ENCODE measurements at regions not wholly inside any gene's neighbourhood (a gene's known extent, or its start where the extent isn't known, plus 50 kb on each side); places are given as distances from the start of the nearest gene placed in this dataset.

GRCh38 chr13:65310663-65311328, 1919.3 kb downstream of the PCDH9 start:
- Histone ChIP-seq H4K5ac (ENCODE audit: low read depth, low read length) (no peak overlapping the region), H3K36me3 (ENCODE audit: control insufficient read depth, insufficient read depth, low read length) (no peaks in the 10 kb centered on the region), H3K4me1 (ENCODE audit: control insufficient read depth, insufficient read depth, low read length) (no peaks in the 10 kb centered on the region), H2AK9ac (replicated peaks; ENCODE audit: low read depth, low read length, poor library complexity) (no peak overlapping the region), H4K91ac (ENCODE audit: insufficient read depth, low read depth, low read length) (no peak overlapping the region), H3K79me1 (ENCODE audit: low read depth in 1 of 2, low read length in 2 of 2) (no peaks in the 10 kb centered on the region), H3K4ac (ENCODE audit: low read depth, low read length) (no peak overlapping the region), H2BK20ac (ENCODE audit: low read depth, low read length) (no peak overlapping the region), H2BK15ac (ENCODE audit: low read depth, low read length) (no peak overlapping the region), H3K4me3 (ENCODE audit: insufficient read depth, low read depth, low read length) (no peak overlapping the region), H3K9me3 (ENCODE audit: control insufficient read depth, insufficient read depth, low read length) (no peaks in the 10 kb centered on the region), H3K56ac (ENCODE audit: extremely low read depth, insufficient read depth, low read length) (no peak overlapping the region), H2BK120ac (ENCODE audit: low read depth, low read length) (no peak overlapping the region), H3K14ac (replicated peaks; ENCODE audit: low read depth, low read length) (no peak overlapping the region), H3K18ac (ENCODE audit: low read depth, low read length) (no peak overlapping the region), H4K20me1 (ENCODE audit: insufficient read depth, low read length) (no peaks in the 10 kb centered on the region), H2AK5ac (ENCODE audit: low read depth, low read length) (no peak overlapping the region), H3K9me1 (ENCODE audit: insufficient read depth, low read length) (no peaks in the 10 kb centered on the region), H3K27me3 (ENCODE audit: control insufficient read depth, insufficient read depth, low read length) (no peaks in the 10 kb centered on the region), H3K23ac (ENCODE audit: low read depth, low read length) (no peak overlapping the region), H3K9ac (ENCODE audit: low read depth, low read length) (no peak overlapping the region), H2AFZ (replicated peaks; ENCODE audit: low read length, poor library complexity) (no peak overlapping the region), H4K8ac (ENCODE audit: low read depth in 2 of 2, low read length in 2 of 2) (no peak overlapping the region), H2BK5ac (ENCODE audit: low read depth, low read length, poor library complexity, severe bottlenecking) (no peak overlapping the region), H3K4me2 (ENCODE audit: low read depth, low read length) (no peak overlapping the region), H3K27ac (ENCODE audit: insufficient read depth, low read length) (no peak overlapping the region)
- intact Hi-C loops (cut with micrococcal nuclease): no loop called here
- BruUV-seq (replicated peaks): no TSS peak
- TF ChIP-seq BHLHE40 (IDR thresholded peaks at IDR 0.05; ENCODE audit: low read depth, low read length) (no peak), MAFK (IDR thresholded peaks at IDR 0.05; ENCODE audit: low read depth, low read length) (no peak), ELK1 (IDR thresholded peaks at IDR 0.05; ENCODE audit: borderline replicate concordance, low read depth, low read length) (no peak), POLR2A (IDR thresholded peaks at IDR 0.05; ENCODE audit: low read depth, low read length) (no peak), MXI1 (IDR thresholded peaks at IDR 0.05; ENCODE audit: borderline replicate concordance, low read depth, low read length) (no peak), CEBPB (IDR thresholded peaks at IDR 0.05; ENCODE audit: low read depth, low read length) (no peak), RAD21 (IDR thresholded peaks at IDR 0.05; ENCODE audit: low read length) (no peak), MAZ (IDR thresholded peaks at IDR 0.05; ENCODE audit: borderline replicate concordance, low read depth, low read length) (no peak), CHD1 (IDR thresholded peaks at IDR 0.05; ENCODE audit: low read depth, low read length) (no peak), RCOR1 (IDR thresholded peaks at IDR 0.05; ENCODE audit: insufficient replicate concordance, low read length) (no peak), CTCF (conservative IDR thresholded peaks at IDR 0.05; ENCODE audit: low read depth, low read length) (no peak), USF2 (IDR thresholded peaks at IDR 0.05; ENCODE audit: low read depth, low read length) (no peak), RFX5 (IDR thresholded peaks at IDR 0.05; ENCODE audit: low read depth, low read length) (no peak), NFE2L2 (IDR thresholded peaks at IDR 0.05; ENCODE audit: low read depth, low read length) (no peak), FOS (IDR thresholded peaks at IDR 0.05; ENCODE audit: low read depth, low read length) (no peak), SMC3 (IDR thresholded peaks at IDR 0.05; ENCODE audit: low read depth, low read length) (no peak)
- ChIA-PET POLR2A (ENCODE audit: unreplicated experiment) (no interaction called here), CTCF (no interaction called here)
- ATAC-seq (ENCODE audit: low read depth): no peak
- in situ Hi-C loops (cut with MboI; ENCODE audit: low sequenced_read_pairs): no loop called here
- WGBS, 2 experiments (ENCODE audit: extremely low coverage in 2 of 2, insufficient read length in 1 of 2): 88% methylated on average over 19 of the region's 29 CpGs; no CpG with 5 or more reads in 1 of the 2 experiments
- DNase-seq: no peak
- dilution Hi-C loops (cut with HindIII; ENCODE audit: low sequenced_read_pairs, unreplicated experiment): no loop called here
